ENCODE measurements at regions not wholly inside any gene's neighbourhood (a gene's known extent, or its start where the extent isn't known, plus 50 kb on each side); places are given as distances from the start of the nearest gene placed in this dataset.

DNA sequence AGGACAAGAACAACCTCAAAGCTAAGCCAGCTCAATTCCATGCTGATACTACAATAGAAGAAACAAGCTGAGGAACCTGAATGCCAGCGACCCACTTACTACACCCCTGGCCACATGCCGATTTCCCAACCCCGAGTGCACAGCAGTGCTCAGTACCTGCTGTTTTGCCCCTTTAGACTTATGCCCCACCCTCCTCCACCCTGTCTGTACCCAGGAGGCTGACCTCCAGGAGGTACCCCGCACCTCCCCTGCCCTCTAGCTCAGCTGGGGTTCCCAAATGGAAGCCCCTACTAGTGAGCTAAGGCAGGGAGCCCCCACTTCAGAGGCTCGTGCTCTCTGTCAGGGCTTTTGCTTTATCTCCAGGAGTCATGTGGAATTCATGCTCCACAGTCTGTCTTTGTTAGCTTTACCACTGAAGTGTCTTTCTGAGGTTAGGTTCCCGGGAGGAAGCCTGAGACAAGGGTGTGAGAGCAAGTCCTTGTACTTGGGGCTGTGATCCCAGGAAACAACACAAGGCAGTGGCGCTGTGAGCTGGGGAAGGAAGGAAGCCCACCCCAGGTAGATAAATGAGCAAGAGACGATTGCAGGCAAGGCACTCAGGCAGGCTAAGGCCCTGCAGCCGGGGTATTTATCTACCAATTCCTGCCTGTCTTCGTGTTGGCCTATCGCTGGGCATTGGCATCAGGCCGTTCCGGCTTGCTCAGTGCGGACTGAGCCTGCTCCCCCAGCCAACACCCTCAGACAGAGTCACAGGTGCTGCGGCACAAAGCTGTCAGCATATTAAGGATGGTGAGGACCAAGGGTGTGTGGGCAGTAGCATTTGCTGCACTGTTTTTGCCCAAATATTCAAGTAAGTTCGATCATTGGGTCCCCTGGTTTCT lies 220.5 kb downstream of the CYP26B1 start:
- ChIA-PET POLR2A (no interaction called here), CTCF (interaction anchor here (1.2 kb wide), 1 partner anchor 224 kb away, joined by 5 read pairs; no protein-coding TSS in a partner anchor)
- DNase-seq (ENCODE audit: extremely low spot score), result peak; percentile 5
- TF ChIP-seq FOXK2 (IDR thresholded peaks at IDR 0.05) (no peak), BHLHE40 (IDR thresholded peaks at IDR 0.05; ENCODE audit: borderline replicate concordance) (no peak), ELF4 (IDR thresholded peaks at IDR 0.05) (no peak), SP1 (IDR thresholded peaks at IDR 0.05) (no peak), FOXM1 (IDR thresholded peaks at IDR 0.05; ENCODE audit: borderline replicate concordance) (no peak), CTBP1 (IDR thresholded peaks at IDR 0.05; ENCODE audit: borderline replicate concordance) (no peak), FOXA1 (IDR thresholded peaks at IDR 0.05) (no peak), L3MBTL2 (conservative IDR thresholded peaks at IDR 0.05) (no peak), LEF1 (IDR thresholded peaks at IDR 0.05; ENCODE audit: borderline replicate concordance) (no peak), SUZ12 (IDR thresholded peaks at IDR 0.05) (no peak), ARNT (IDR thresholded peaks at IDR 0.05) (no peak), TARDBP (IDR thresholded peaks at IDR 0.05) (no peak), HDGF (IDR thresholded peaks at IDR 0.05; ENCODE audit: borderline replicate concordance) (no peak), ZNF384 (IDR thresholded peaks at IDR 0.05) (no peak)
- TF ChIP-seq, protein P1, sequence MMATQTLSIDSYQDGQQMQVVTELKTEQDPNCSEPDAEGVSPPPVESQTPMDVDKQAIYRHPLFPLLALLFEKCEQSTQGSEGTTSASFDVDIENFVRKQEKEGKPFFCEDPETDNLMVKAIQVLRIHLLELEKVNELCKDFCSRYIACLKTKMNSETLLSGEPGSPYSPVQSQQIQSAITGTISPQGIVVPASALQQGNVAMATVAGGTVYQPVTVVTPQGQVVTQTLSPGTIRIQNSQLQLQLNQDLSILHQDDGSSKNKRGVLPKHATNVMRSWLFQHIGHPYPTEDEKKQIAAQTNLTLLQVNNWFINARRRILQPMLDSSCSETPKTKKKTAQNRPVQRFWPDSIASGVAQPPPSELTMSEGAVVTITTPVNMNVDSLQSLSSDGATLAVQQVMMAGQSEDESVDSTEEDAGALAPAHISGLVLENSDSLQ (IDR thresholded peaks at IDR 0.05), result no peak

- TF ChIP-seq FOXA1 (IDR thresholded peaks at IDR 0.05), result no peak
- TF ChIP-seq, protein P1 (IDR thresholded peaks at IDR 0.05), result peak; percentile 85
- POLR2A ChIA-PET, result no interaction called here
- DNase-seq (ENCODE audit: extremely low spot score), result peak; percentile 15
- CTCF ChIA-PET, result interaction anchor here (1.2 to 4.8 kb wide), 2 partner anchors 224 to 225 kb away, joined by 5 to 46 read pairs; no protein-coding TSS in a partner anchor
Measured at GRCh38 chr2:71926089-71926447, 221.6 kb downstream of the CYP26B1 start.

- no peak for TF ChIP-seq NFRKB (IDR thresholded peaks at IDR 0.05)
- no peak for TF ChIP-seq L3MBTL2 (conservative IDR thresholded peaks at IDR 0.05)
- TF ChIP-seq LEF1 (IDR thresholded peaks at IDR 0.05; ENCODE audit: borderline replicate concordance), result no peak
- no peak for TF ChIP-seq HDGF (IDR thresholded peaks at IDR 0.05; ENCODE audit: borderline replicate concordance)
- TF ChIP-seq FOXK2 (IDR thresholded peaks at IDR 0.05), result no peak
- TF ChIP-seq FOXM1 (IDR thresholded peaks at IDR 0.05; ENCODE audit: borderline replicate concordance), result no peak
- no peak for TF ChIP-seq ELF4 (IDR thresholded peaks at IDR 0.05)
- no peak for TF ChIP-seq ZNF384 (IDR thresholded peaks at IDR 0.05)
- TF ChIP-seq, protein P1 (IDR thresholded peaks at IDR 0.05), result no peak
- no peak for TF ChIP-seq CTBP1 (IDR thresholded peaks at IDR 0.05; ENCODE audit: borderline replicate concordance)
- no peak for TF ChIP-seq SUZ12 (IDR thresholded peaks at IDR 0.05)
- no peak for TF ChIP-seq FOXA1 (IDR thresholded peaks at IDR 0.05)
- no peak for TF ChIP-seq SP1 (IDR thresholded peaks at IDR 0.05)
- TF ChIP-seq BHLHE40 (IDR thresholded peaks at IDR 0.05; ENCODE audit: borderline replicate concordance), result no peak
- TF ChIP-seq ARNT (IDR thresholded peaks at IDR 0.05), result no peak
- no peak for TF ChIP-seq TARDBP (IDR thresholded peaks at IDR 0.05)
- CTCF ChIA-PET, result interaction anchor here (4.8 kb wide), 1 partner anchor 225 kb away, joined by 46 read pairs; no protein-coding TSS in a partner anchor
- POLR2A ChIA-PET, result no interaction called here
- DNase-seq (ENCODE audit: extremely low spot score), result peak; percentile 7
Measured at GRCh38 chr2:71925268-71926088, 222.2 kb downstream of the CYP26B1 start.

DNA sequence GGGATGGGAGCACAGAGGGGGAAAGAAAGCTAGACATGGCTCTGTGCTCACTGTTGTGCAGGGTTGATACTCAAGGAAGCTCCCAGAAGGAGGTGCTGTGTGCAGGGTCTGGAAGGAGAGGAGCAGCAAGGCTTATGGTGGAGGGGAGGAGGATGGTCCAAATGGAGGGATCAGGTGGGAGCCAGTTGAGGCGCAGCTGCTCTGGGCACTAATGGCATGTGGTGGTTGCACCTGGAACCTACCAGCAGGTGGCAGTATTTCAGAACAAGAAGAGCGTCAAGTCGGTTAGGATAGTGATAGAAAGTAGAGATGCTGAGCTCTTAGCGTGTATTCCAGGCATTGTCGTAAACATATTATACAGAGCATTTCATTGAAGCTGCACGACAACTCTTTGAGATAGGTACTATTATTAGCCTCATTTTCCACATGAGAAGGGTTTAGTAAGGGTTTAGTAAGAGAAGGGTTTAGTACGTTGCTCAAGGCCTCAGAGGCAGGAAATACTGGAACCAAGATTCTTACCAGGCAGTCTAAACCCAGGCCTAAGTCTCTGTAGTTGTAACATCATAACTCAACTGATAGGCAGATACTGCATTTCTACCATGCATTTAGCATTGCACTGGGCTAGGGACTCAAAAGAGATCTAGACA lies 223.7 kb downstream of the CYP26B1 start:
- 0 out of 2 replicates have a peak, but pooled peaks have one; percentile 31 for TF ChIP-seq L3MBTL2 (conservative IDR thresholded peaks at IDR 0.05)
- TF ChIP-seq BHLHE40 (IDR thresholded peaks at IDR 0.05; ENCODE audit: borderline replicate concordance), result no peak
- TF ChIP-seq FOXK2 (IDR thresholded peaks at IDR 0.05), result no peak
- no peak for TF ChIP-seq TARDBP (IDR thresholded peaks at IDR 0.05)
- TF ChIP-seq HDGF (IDR thresholded peaks at IDR 0.05; ENCODE audit: borderline replicate concordance), result no peak
- no peak for TF ChIP-seq FOXA1 (IDR thresholded peaks at IDR 0.05)
- TF ChIP-seq ELF4 (IDR thresholded peaks at IDR 0.05), result no peak
- DNase-seq (ENCODE audit: extremely low spot score), result peak; percentile 76
- CTCF ChIA-PET, result interaction anchor here (0.6 to 4.8 kb wide), 13 partner anchors 12 to 656 kb away, joined by 3 to 46 read pairs (median 4); no protein-coding TSS in a partner anchor
- POLR2A ChIA-PET, result interaction anchor here (1.3 kb wide), 1 partner anchor 226 kb away, joined by 4 read pairs; no protein-coding TSS in a partner anchor

- DNase-seq (ENCODE audit: extremely low spot score), result no peak
- POLR2A ChIA-PET, result interaction anchor here (0.6 to 1.3 kb wide), 2 partner anchors 222 to 227 kb away, joined by 3 to 4 read pairs; no protein-coding TSS in a partner anchor
- CTCF ChIA-PET, result interaction anchor here (1.1 to 4.8 kb wide), 6 partner anchors 13 to 657 kb away, joined by 3 to 46 read pairs (median 4); no protein-coding TSS in a partner anchor
- TF ChIP-seq TARDBP (IDR thresholded peaks at IDR 0.05) (no peak), ARNT (IDR thresholded peaks at IDR 0.05) (no peak), ELF4 (IDR thresholded peaks at IDR 0.05) (no peak), NFRKB (IDR thresholded peaks at IDR 0.05) (no peak), SP1 (IDR thresholded peaks at IDR 0.05) (no peak), HDGF (IDR thresholded peaks at IDR 0.05; ENCODE audit: borderline replicate concordance) (no peak), LEF1 (IDR thresholded peaks at IDR 0.05; ENCODE audit: borderline replicate concordance) (no peak), BHLHE40 (IDR thresholded peaks at IDR 0.05; ENCODE audit: borderline replicate concordance) (no peak), CTBP1 (IDR thresholded peaks at IDR 0.05; ENCODE audit: borderline replicate concordance) (no peak), ZNF384 (IDR thresholded peaks at IDR 0.05) (no peak), FOXK2 (IDR thresholded peaks at IDR 0.05) (no peak)
- TF ChIP-seq, protein P1 (IDR thresholded peaks at IDR 0.05), result no peak
Measured at GRCh38 chr2:71923143-71923525, 224.5 kb downstream of the CYP26B1 start.

Data from HEK293T (cell line).